Keratinocyte (primary cell): ENCODE measurements at regions not wholly inside any gene's neighbourhood (a gene's known extent, or its start where the extent isn't known, plus 50 kb on each side); places are given as distances from the start of the nearest gene placed in this dataset.

ENCODE experiments used
- DNase-seq: peaks from one replicate; pipeline ENCODE4 v3.0.0-alpha.2; 2011; ENCODE audit warnings: low read depth, missing footprints, low spot score
- FAIRE-seq: peaks from 2 replicates; lab custom pipeline; 2011; peaks lifted over from hg19 to GRCh38; lab: Jason Lieb, UNC
- H2AFZ ChIP-seq: 2 replicates; pipeline ENCODE4 v1.6.0; 2012; ENCODE audit warnings: low read length, control low read depth, inconsistent platforms; ENCODE audit not compliant: control insufficient read depth
- H3K27ac ChIP-seq: 2 replicates; pipeline ENCODE4 v1.5.1; 2011; ENCODE audit warnings: low read length; ENCODE audit not compliant: control insufficient read depth, insufficient read depth
- H3K27me3 ChIP-seq: 3 replicates; pipeline ENCODE4 v1.6.0; 2011; ENCODE audit warnings: low read length; ENCODE audit not compliant: control insufficient read depth, insufficient read depth; ENCODE audit errors: extremely low read depth
- H3K36me3 ChIP-seq, 2 experiments: 2 replicates in 1 of 2; 3 replicates in 1 of 2; pipeline ENCODE4 v1.5.1; 2011; ENCODE audit warnings: low read length in 2 of 2, mild to moderate bottlenecking in 1 of 2; ENCODE audit not compliant: control insufficient read depth in 2 of 2, insufficient read depth in 2 of 2; ENCODE audit errors: extremely low read depth in 1 of 2
- H3K4me1 ChIP-seq: 3 replicates; pipeline ENCODE4 v1.5.1; 2011; ENCODE audit warnings: low read length; ENCODE audit not compliant: control insufficient read depth, insufficient read depth; ENCODE audit errors: extremely low read depth
- H3K4me2 ChIP-seq: 3 replicates; pipeline ENCODE4 v1.6.0; 2011; ENCODE audit warnings: low read depth, low read length; ENCODE audit not compliant: control insufficient read depth, insufficient read depth; ENCODE audit errors: extremely low read depth
- H3K4me3 ChIP-seq, 3 experiments: fragments of 200-600 bp in 1 of 3; sonication (generic) in 1 of 3; 2 replicates in 2 of 3; 3 replicates in 1 of 3; pipeline ENCODE4 v1.5.1; 2011 to 2016; ENCODE audit warnings: low read length in 3 of 3, mild to moderate bottlenecking in 3 of 3, control low read depth in 2 of 3, inconsistent platforms in 1 of 3, low read depth in 1 of 3, mixed read lengths in 1 of 3, mixed run types in 1 of 3, moderate library complexity in 1 of 3; ENCODE audit not compliant: control insufficient read depth in 2 of 3, insufficient read depth in 2 of 3; ENCODE audit errors: extremely low read depth in 1 of 3
- H3K79me2 ChIP-seq: 2 replicates; pipeline ENCODE4 v1.6.0; 2012; ENCODE audit warnings: low read length; ENCODE audit not compliant: control insufficient read depth, insufficient read depth
- H3K9ac ChIP-seq: 3 replicates; pipeline ENCODE4 v1.6.0; 2011; ENCODE audit warnings: low read length; ENCODE audit not compliant: control insufficient read depth, insufficient read depth; ENCODE audit errors: extremely low read depth
- H3K9me1 ChIP-seq: 3 replicates; pipeline ENCODE4 v1.6.0; 2011; ENCODE audit warnings: low read length; ENCODE audit not compliant: control insufficient read depth, insufficient read depth; ENCODE audit errors: extremely low read depth
- H3K9me3 ChIP-seq: 2 replicates; pipeline ENCODE4 v1.5.1; 2012; ENCODE audit warnings: low read depth, low read length; ENCODE audit not compliant: control insufficient read depth
- H4K20me1 ChIP-seq: 3 replicates; pipeline ENCODE4 v1.6.0; 2011; ENCODE audit warnings: low read length; ENCODE audit not compliant: control insufficient read depth, insufficient read depth; ENCODE audit errors: extremely low read depth
- CTCF ChIP-seq, 3 experiments: IDR thresholded peaks in 1 of 3; conservative IDR thresholded peaks in 1 of 3; optimal IDR thresholded peaks in 1 of 3; 2 replicates in 2 of 3; 3 replicates in 1 of 3; pipeline versions ENCODE3 to v1.5.1; 2011; ENCODE audit warnings: low read length in 3 of 3, mild to moderate bottlenecking in 3 of 3, moderate library complexity in 2 of 3, control low read depth in 1 of 3, inconsistent platforms in 1 of 3; ENCODE audit not compliant: insufficient read depth in 2 of 3; ENCODE audit errors: extremely low read depth in 1 of 3
- EZH2 ChIP-seq: IDR thresholded peaks from one replicate; pipeline ENCODE4 v1.6.1; 2012; ENCODE audit warnings: inconsistent platforms, mild to moderate bottlenecking, low read length, moderate library complexity
- dilution Hi-C: fragments of 300-500 bp; cut with MboI; formaldehyde crosslinking; loops from one replicate; pipeline ENCODE4 v1.7.0; 2020; ENCODE audit warnings: low sequenced_read_pairs; ENCODE audit not compliant: extremely low pct_ligation_motif_present

GRCh38 chr6:167448378-167448777, 123.5 kb downstream of the TTLL2 start:
- Histone ChIP-seq H3K9me1 (no peaks in the 10 kb centered on the region), H2AFZ (no peak overlapping the region), H3K9ac (no peak overlapping the region), H3K4me3 (no peak overlapping the region), H3K4me1 (no peaks in the 10 kb centered on the region), H3K79me2 (no peaks in the 10 kb centered on the region), H3K36me3 (no peaks in the 10 kb centered on the region), H3K4me2 (no peak overlapping the region), H3K27ac (no peak overlapping the region), H3K27me3 (no peaks in the 10 kb centered on the region), H3K9me3 (no peaks in the 10 kb centered on the region), H4K20me1 (no peaks in the 10 kb centered on the region)
- dilution Hi-C loops: no loop called here
- no peak for TF ChIP-seq CTCF (optimal IDR thresholded peaks at IDR 0.05 in 1 of 3, IDR thresholded peaks at IDR 0.05 in 1 of 3, conservative IDR thresholded peaks at IDR 0.05 in 1 of 3; ENCODE audit: extremely low read depth in 1 of 3, insufficient read depth in 2 of 3, low read length in 3 of 3)
- no peak for TF ChIP-seq EZH2
- FAIRE-seq (no peak), DNase-seq (no peak)

GRCh38 chr6:167449094-167449861, 124.4 kb downstream of the TTLL2 start:
- dilution Hi-C loops: no loop called here
- Histone ChIP-seq H4K20me1 (no peaks in the 10 kb centered on the region), H3K4me3 (no peak overlapping the region), H3K27me3 (no peaks in the 10 kb centered on the region), H2AFZ (no peak overlapping the region), H3K27ac (no peak overlapping the region), H3K4me1 (no peaks in the 10 kb centered on the region), H3K4me2 (no peak overlapping the region), H3K79me2 (no peaks in the 10 kb centered on the region), H3K9me1 (no peaks in the 10 kb centered on the region), H3K36me3 (no peaks in the 10 kb centered on the region), H3K9ac (no peak overlapping the region), H3K9me3 (no peaks in the 10 kb centered on the region)
- no peak for DNase-seq
- TF ChIP-seq EZH2: no peak
- TF ChIP-seq CTCF (optimal IDR thresholded peaks at IDR 0.05 in 1 of 3, IDR thresholded peaks at IDR 0.05 in 1 of 3, conservative IDR thresholded peaks at IDR 0.05 in 1 of 3; ENCODE audit: extremely low read depth in 1 of 3, insufficient read depth in 2 of 3, low read length in 3 of 3): no peak
- FAIRE-seq: no peak
